ENCODE measurements at regions not wholly inside any gene's neighbourhood (a gene's known extent, or its start where the extent isn't known, plus 50 kb on each side); places are given as distances from the start of the nearest gene placed in this dataset.

GRCh38 chr6:142698751-142699150 lies 246.2 kb downstream of the HIVEP2 start:
- TF ChIP-seq CTCF (IDR thresholded peaks at IDR 0.05; ENCODE audit: low read depth, low read length), result peak; percentile 1
- no peak for DNase-seq (ENCODE audit: extremely low read depth, low read depth)

GRCh38 chr6:142699391-142699790 lies 245.6 kb downstream of the HIVEP2 start:
- TF ChIP-seq CTCF (IDR thresholded peaks at IDR 0.05; ENCODE audit: low read depth, low read length), result no peak
- DNase-seq (ENCODE audit: extremely low read depth, low read depth), result no peak

GRCh38 chr6:142700032-142700431 lies 244.9 kb downstream of the HIVEP2 start:
- no peak for DNase-seq (ENCODE audit: extremely low read depth, low read depth)
- no peak for TF ChIP-seq CTCF (IDR thresholded peaks at IDR 0.05; ENCODE audit: low read depth, low read length)

GRCh38 chr6:142700671-142701312 lies 244.2 kb downstream of the HIVEP2 start:
- DNase-seq (ENCODE audit: extremely low read depth, low read depth), result no peak
- no peak for TF ChIP-seq CTCF (IDR thresholded peaks at IDR 0.05; ENCODE audit: low read depth, low read length)

Measured in AG09319 (cell line).